ENCODE measurements at regions not wholly inside any gene's neighbourhood (a gene's known extent, or its start where the extent isn't known, plus 50 kb on each side); places are given as distances from the start of the nearest gene placed in this dataset.

- no peak for DNase-seq (ENCODE audit: low read depth)
These were observed 200.3 kb downstream of the TLE1 start for GRCh38 chr9:81489046-81489445.

- DNase-seq (ENCODE audit: low read depth) = no peak
These were observed 208.3 kb downstream of the TLE1 start for GRCh38 chr9:81480828-81481604.

- DNase-seq (ENCODE audit: low read depth) = no peak
These were observed 209.8 kb downstream of the TLE1 start for GRCh38 chr9:81479573-81479972.

- no peak for DNase-seq (ENCODE audit: low read depth)
These were observed 211.7 kb downstream of the TLE1 start for GRCh38 chr9:81477669-81478068.

GRCh38 chr9:81476813-81477490 lies 212.4 kb downstream of the TLE1 start:
- no peak for DNase-seq (ENCODE audit: low read depth)

- no peak for DNase-seq (ENCODE audit: low read depth)
These were observed 214.6 kb downstream of the TLE1 start for GRCh38 chr9:81474792-81475191.

- no peak for DNase-seq (ENCODE audit: low read depth)
These were observed 215.2 kb downstream of the TLE1 start for GRCh38 chr9:81474125-81474524.

- DNase-seq (ENCODE audit: low read depth) = no peak
These were observed 215.6 kb downstream of the TLE1 start for GRCh38 chr9:81473708-81474107.

- no peak for DNase-seq (ENCODE audit: low read depth)
These were observed 216.1 kb downstream of the TLE1 start for GRCh38 chr9:81473206-81473605.

GRCh38 chr9:81472701-81473100 lies 216.6 kb downstream of the TLE1 start:
- no peak for DNase-seq (ENCODE audit: low read depth)

GRCh38 chr9:81470864-81471263 lies 218.5 kb downstream of the TLE1 start:
- DNase-seq (ENCODE audit: low read depth) = no peak

- no peak for DNase-seq (ENCODE audit: low read depth)
These were observed 221.2 kb downstream of the TLE1 start for GRCh38 chr9:81468084-81468595.

GRCh38 chr9:81466981-81467380 lies 222.4 kb downstream of the TLE1 start:
- no peak for DNase-seq (ENCODE audit: low read depth)

- no peak for DNase-seq (ENCODE audit: low read depth)
These were observed 223.8 kb downstream of the TLE1 start for GRCh38 chr9:81465468-81466011.

GRCh38 chr9:81462801-81463200 lies 226.5 kb downstream of the TLE1 start:
- DNase-seq (ENCODE audit: low read depth) = no peak

- no peak for DNase-seq (ENCODE audit: low read depth)
These were observed 228.2 kb downstream of the TLE1 start for GRCh38 chr9:81461196-81461595.

- no peak for DNase-seq (ENCODE audit: low read depth)
These were observed 228.7 kb downstream of the TLE1 start for GRCh38 chr9:81460693-81461092.

- no peak for DNase-seq (ENCODE audit: low read depth)
These were observed 229.8 kb downstream of the TLE1 start for GRCh38 chr9:81459591-81459990.

GRCh38 chr9:81456431-81457006 lies 232.8 kb downstream of the TLE1 start:
- no peak for DNase-seq (ENCODE audit: low read depth)

GRCh38 chr9:81455462-81456219 lies 233.7 kb downstream of the TLE1 start:
- DNase-seq (ENCODE audit: low read depth) = no peak

- no peak for DNase-seq (ENCODE audit: low read depth)
These were observed 243.9 kb downstream of the TLE1 start for GRCh38 chr9:81445331-81445921.

- no peak for DNase-seq (ENCODE audit: low read depth)
These were observed 257.7 kb downstream of the TLE1 start for GRCh38 chr9:81431641-81432040.
